ENCODE measurements at regions not wholly inside any gene's neighbourhood (a gene's known extent, or its start where the extent isn't known, plus 50 kb on each side); places are given as distances from the start of the nearest gene placed in this dataset.

GRCh38 chr1:232538943-232539302 is 91.0 kb downstream of the SIPA1L2 start (continued):
- TF ChIP-seq CTCF (IDR thresholded peaks at IDR 0.05) = no peak
- TF ChIP-seq IRF3 (IDR thresholded peaks at IDR 0.05; ENCODE audit: low read depth, low read length) = no peak
- no peak for TF ChIP-seq EZH2phosphoT487 (IDR thresholded peaks at IDR 0.05; ENCODE audit: borderline replicate concordance, low read depth)
- TF ChIP-seq NRF1 (IDR thresholded peaks at IDR 0.05; ENCODE audit: low read depth, low read length) = no peak
- no peak for TF ChIP-seq MAX (IDR thresholded peaks at IDR 0.05; ENCODE audit: low read depth)
- TF ChIP-seq RFX5 (IDR thresholded peaks at IDR 0.05; ENCODE audit: low read length) = no peak
- TF ChIP-seq TAF1 (IDR thresholded peaks at IDR 0.05; ENCODE audit: borderline replicate concordance, low read depth, low read length) = no peak

GRCh38 chr1:232538224-232538942 is 91.5 kb downstream of the SIPA1L2 start:
- H3K27me3 ChIP-seq (ENCODE audit: insufficient read depth) = no peaks in the 10 kb centered on the region
- H3K9me3 ChIP-seq = no peaks in the 10 kb centered on the region
- ChIA-PET CTCF (interaction anchor here (2.4 kb wide), 1 partner anchor 89 kb away, joined by 5 read pairs; no protein-coding TSS in a partner anchor), POLR2A (no interaction called here)
- no peak overlapping the region for H3K4me2 ChIP-seq
- H3K9me2 ChIP-seq = no peaks in the 10 kb centered on the region
- H3K4me1 ChIP-seq (ENCODE audit: control insufficient read depth in 1 of 2, insufficient read depth in 2 of 2, low read depth in 1 of 2, low read length in 1 of 2) = peaks cover 0 to 17% of the 10 kb centered on the region in 2 experiments; a peak in 2 of 4 replicates
- 52% methylated on average over 3 of the region's 3 CpGs for WGBS (ENCODE audit: low lambda C conversion rate)
- DNase-seq = no peak
- H3K36me3 ChIP-seq (replicated peaks in 1 of 2; ENCODE audit: control insufficient read depth in 1 of 2, insufficient read depth in 2 of 2, low read length in 1 of 2) = no peaks in the 10 kb centered on the region
- H3K4me3 ChIP-seq (ENCODE audit: low read depth in 2 of 2, low read length in 1 of 2) = no peak overlapping the region
- no peak for TF ChIP-seq POLR2AphosphoS5 (IDR thresholded peaks at IDR 0.05; ENCODE audit: low read depth, low read length)
- TF ChIP-seq MXI1 (IDR thresholded peaks at IDR 0.05; ENCODE audit: low read depth, low read length) = no peak
- TF ChIP-seq ZBTB33 (IDR thresholded peaks at IDR 0.05; ENCODE audit: borderline replicate concordance, low read depth) = no peak
- no peak for TF ChIP-seq GATA2 (CRISPR knock-in tag; IDR thresholded peaks at IDR 0.05)
- TF ChIP-seq USF1 (IDR thresholded peaks at IDR 0.05; ENCODE audit: borderline replicate concordance, low read depth) = no peak
- TF ChIP-seq IRF3 (IDR thresholded peaks at IDR 0.05; ENCODE audit: low read depth, low read length) = no peak
- no peak for TF ChIP-seq SIN3A (IDR thresholded peaks at IDR 0.05; ENCODE audit: borderline replicate concordance, low read depth, low read length)
- no peak for TF ChIP-seq RAD21 (IDR thresholded peaks at IDR 0.05; ENCODE audit: low read length)
- no peak for TF ChIP-seq EP300 (IDR thresholded peaks at IDR 0.05; ENCODE audit: borderline replicate concordance in 1 of 2, low read depth in 1 of 2, low read length in 1 of 2)
- no peak for TF ChIP-seq GABPA (IDR thresholded peaks at IDR 0.05; ENCODE audit: low read depth)
- no peak for TF ChIP-seq TCF12 (IDR thresholded peaks at IDR 0.05)
- no peak for TF ChIP-seq CHD2 (IDR thresholded peaks at IDR 0.05; ENCODE audit: low read length, partially characterized antibody)
- no peak overlapping the region for H3K9ac ChIP-seq
- no peak overlapping the region for H3K27ac ChIP-seq (ENCODE audit: low read depth in 2 of 2, low read length in 1 of 2)
- H2AFZ ChIP-seq (ENCODE audit: low read depth) = no peak overlapping the region
- no peaks in the 10 kb centered on the region for H4K20me1 ChIP-seq (ENCODE audit: insufficient read depth)
- H3K79me2 ChIP-seq (ENCODE audit: insufficient read depth) = no peaks in the 10 kb centered on the region
- H3F3A ChIP-seq (replicated peaks; ENCODE audit: insufficient read depth) = no peaks in the 10 kb centered on the region

Measured in SK-N-SH (cell line).